GM23248 (cell line): ENCODE measurements at regions not wholly inside any gene's neighbourhood (a gene's known extent, or its start where the extent isn't known, plus 50 kb on each side); places are given as distances from the start of the nearest gene placed in this dataset.
A peak's percentile ranks its signal among the peaks of the same experiment; 100 is the strongest.

Source experiments
- DNase-seq: peaks from one replicate; pipeline ENCODE4 v3.0.0-alpha.2; 2015
- H2AFZ ChIP-seq: fragments of 200-600 bp; sonication (generic); 2 replicates; pipeline ENCODE4 v1.6.1; 2016; ENCODE audit warnings: antibody characterized with exemption
- H3F3A ChIP-seq: fragments of 200-600 bp; sonication (generic); 2 replicates; pipeline ENCODE4 v1.6.1; 2016; ENCODE audit warnings: mild to moderate bottlenecking, antibody characterized with exemption, mixed run types; ENCODE audit not compliant: insufficient read depth
- H3K27ac ChIP-seq: fragments of 200-600 bp; sonication (generic); 2 replicates; pipeline ENCODE4 v1.5.1; 2016; ENCODE audit warnings: mild to moderate bottlenecking
- H3K27me3 ChIP-seq: fragments of 200-600 bp; sonication (generic); replicated peaks from 2 replicates; pipeline ENCODE4 v1.6.1; 2016; ENCODE audit warnings: mild to moderate bottlenecking; ENCODE audit not compliant: insufficient read depth
- H3K36me3 ChIP-seq: fragments of 200-600 bp; sonication (generic); 2 replicates; pipeline ENCODE4 v1.6.1; 2016; ENCODE audit warnings: low read depth, mild to moderate bottlenecking
- H3K4me1 ChIP-seq: fragments of 200-600 bp; sonication (generic); 2 replicates; pipeline ENCODE4 v1.6.1; 2016; ENCODE audit warnings: mild to moderate bottlenecking; ENCODE audit not compliant: insufficient read depth
- H3K4me2 ChIP-seq: fragments of 200-600 bp; sonication (generic); one replicate; pipeline ENCODE4 v1.6.1; 2016; ENCODE audit warnings: mild to moderate bottlenecking; ENCODE audit not compliant: unreplicated experiment
- H3K4me3 ChIP-seq: fragments of 200-600 bp; sonication (generic); 2 replicates; pipeline ENCODE4 v1.5.1; 2016; ENCODE audit warnings: mild to moderate bottlenecking
- H3K79me2 ChIP-seq: fragments of 200-600 bp; sonication (generic); 2 replicates; pipeline ENCODE4 v1.6.1; 2016; ENCODE audit warnings: mild to moderate bottlenecking; ENCODE audit not compliant: insufficient read depth
- H3K9ac ChIP-seq: fragments of 200-600 bp; sonication (generic); 2 replicates; pipeline ENCODE4 v1.6.1; 2016; ENCODE audit warnings: mild to moderate bottlenecking
- H3K9me2 ChIP-seq: fragments of 200-600 bp; sonication (generic); 2 replicates; pipeline ENCODE4 v1.6.1; 2016; ENCODE audit warnings: mixed run types, mild to moderate bottlenecking, moderate library complexity; ENCODE audit not compliant: insufficient read depth
- H3K9me3 ChIP-seq: fragments of 200-600 bp; sonication (generic); one replicate; pipeline ENCODE4 v1.6.1; 2017; ENCODE audit warnings: low read depth
- H4K20me1 ChIP-seq: fragments of 200-600 bp; sonication (generic); 2 replicates; pipeline ENCODE4 v1.6.0; 2016; ENCODE audit not compliant: insufficient read depth
- EZH2 ChIP-seq: fragments of 200-600 bp; sonication (generic); IDR thresholded peaks from 2 replicates; pipeline ENCODE4 v1.6.1; 2018; ENCODE audit warnings: antibody characterized with exemption, mild to moderate bottlenecking; ENCODE audit not compliant: insufficient read depth, poor library complexity, severe bottlenecking
- EZH2phosphoT487 ChIP-seq: fragments of 200-600 bp; sonication (generic); IDR thresholded peaks from 2 replicates; pipeline ENCODE4 v1.6.1; 2018; ENCODE audit warnings: antibody characterized with exemption, moderate library complexity, mild to moderate bottlenecking, low read depth; ENCODE audit not compliant: insufficient read depth
- WGBS, 2 experiments: methylation state at CpG; one replicate each; pipeline ENCODE4 v1.1.6; 2015 to 2017; ENCODE audit warnings: low lambda C conversion rate in 2 of 2, low coverage in 1 of 2; ENCODE audit errors: missing lambda C conversion rate in 2 of 2; 5-methylcytosine and 5-hydroxymethylcytosine counted together
- in situ Hi-C: fragments of 300-500 bp; cut with MboI; formaldehyde crosslinking; loops from 2 replicates; pipeline ENCODE4 v1.15.0; 2020

DNA sequence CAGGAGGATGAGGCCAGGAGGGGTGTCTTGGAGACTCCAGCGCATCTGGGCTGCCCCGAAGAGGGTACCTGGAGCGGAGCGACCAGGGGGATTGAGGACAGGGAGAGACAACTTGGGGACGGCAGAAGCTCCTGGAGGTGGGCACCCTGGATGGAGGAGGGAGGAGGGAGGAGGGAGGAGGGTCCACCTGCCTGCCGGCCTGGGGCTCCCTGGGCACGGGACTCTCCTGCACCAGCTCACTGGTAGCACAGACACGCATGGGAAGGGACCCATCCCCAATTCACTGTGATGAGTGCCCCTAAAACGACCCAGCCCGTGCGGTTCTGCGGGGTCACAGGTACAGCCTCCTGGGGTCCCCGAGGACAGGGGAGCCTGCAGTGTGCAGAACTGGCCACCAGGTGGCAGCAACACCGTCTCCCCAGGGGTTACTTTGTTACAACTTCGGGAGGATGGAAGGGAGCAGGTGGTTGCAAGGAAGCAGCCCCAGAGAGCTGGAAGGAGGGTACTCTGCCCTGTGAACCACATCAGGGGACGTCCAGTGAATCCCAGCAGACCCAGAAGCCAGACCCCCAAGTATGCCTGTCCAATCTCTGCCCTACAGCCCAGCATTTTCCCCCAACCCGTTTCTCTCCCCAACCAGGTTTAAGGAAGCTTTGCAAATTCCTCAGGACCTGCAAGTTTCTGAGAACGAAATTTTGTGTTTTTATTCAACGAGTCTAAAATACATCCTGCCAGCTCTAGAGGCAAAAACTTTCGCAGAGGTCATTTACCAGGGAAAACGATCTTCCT is 482.4 kb downstream of the NPHP4 start:
- Histone ChIP-seq H2AFZ (no peak overlapping the region), H3K79me2 (no peaks in the 10 kb centered on the region), H4K20me1 (no peaks in the 10 kb centered on the region), H3K9me2 (no peaks in the 10 kb centered on the region), H3K4me2 (no peak overlapping the region), H3F3A (no peaks in the 10 kb centered on the region), H3K27ac (no peak overlapping the region), H3K27me3 (no peaks in the 10 kb centered on the region), H3K9me3 (no peaks in the 10 kb centered on the region), H3K36me3 (no peaks in the 10 kb centered on the region), H3K4me1 (no peaks in the 10 kb centered on the region), H3K9ac (no peak overlapping the region), H3K4me3 (no peak overlapping the region)
- in situ Hi-C loops = loop anchor here (10.0 to 25.0 kb wide), 2 partner anchors 402 to 465 kb away; no protein-coding TSS in a partner anchor
- peak; percentile 43 for DNase-seq
- TF ChIP-seq EZH2phosphoT487 = no peak
- no peak for TF ChIP-seq EZH2
- 19 to 23% methylated on average over 17 to 20 of the region's 21 CpGs for WGBS, 2 experiments

GRCh38 chr1:5508669-5509330 is 483.4 kb downstream of the NPHP4 start:
- Histone ChIP-seq H3K9ac (no peak overlapping the region), H4K20me1 (no peaks in the 10 kb centered on the region), H3K9me2 (no peaks in the 10 kb centered on the region), H3K4me3 (no peak overlapping the region), H3K9me3 (no peaks in the 10 kb centered on the region), H3K27me3 (no peaks in the 10 kb centered on the region), H3K4me1 (no peaks in the 10 kb centered on the region), H3K27ac (no peak overlapping the region), H3F3A (no peaks in the 10 kb centered on the region), H3K79me2 (no peaks in the 10 kb centered on the region), H3K4me2 (no peak overlapping the region), H3K36me3 (no peaks in the 10 kb centered on the region), H2AFZ (no peak overlapping the region)
- 49 to 57% methylated on average over 14 of the region's 14 CpGs for WGBS, 2 experiments
- TF ChIP-seq EZH2phosphoT487 = no peak
- no peak for TF ChIP-seq EZH2
- in situ Hi-C loops = loop anchor here (25.0 kb wide), 1 partner anchor 404 kb away; no protein-coding TSS in a partner anchor
- no peak for DNase-seq

- in situ Hi-C loops = loop anchor here (25.0 kb wide), 1 partner anchor 405 kb away; no protein-coding TSS in a partner anchor
- TF ChIP-seq EZH2phosphoT487 (no peak), EZH2 (no peak)
- H4K20me1 ChIP-seq = no peaks in the 10 kb centered on the region
- no peaks in the 10 kb centered on the region for H3K9me2 ChIP-seq
- no peak overlapping the region for H3K27ac ChIP-seq
- no peak overlapping the region for H3K9ac ChIP-seq
- 40 to 49% methylated on average over 14 to 15 of the region's 15 CpGs for WGBS, 2 experiments
- no peak overlapping the region for H2AFZ ChIP-seq
- H3K27me3 ChIP-seq = no peaks in the 10 kb centered on the region
- no peaks in the 10 kb centered on the region for H3F3A ChIP-seq
- H3K4me1 ChIP-seq = no peaks in the 10 kb centered on the region
- no peak for DNase-seq
- H3K9me3 ChIP-seq = no peaks in the 10 kb centered on the region
- H3K36me3 ChIP-seq = no peaks in the 10 kb centered on the region
- H3K4me2 ChIP-seq = no peak overlapping the region
- no peak overlapping the region for H3K4me3 ChIP-seq
- H3K79me2 ChIP-seq = no peaks in the 10 kb centered on the region
Observed at GRCh38 chr1:5507340-5507739, 484.9 kb downstream of the NPHP4 start.

DNA sequence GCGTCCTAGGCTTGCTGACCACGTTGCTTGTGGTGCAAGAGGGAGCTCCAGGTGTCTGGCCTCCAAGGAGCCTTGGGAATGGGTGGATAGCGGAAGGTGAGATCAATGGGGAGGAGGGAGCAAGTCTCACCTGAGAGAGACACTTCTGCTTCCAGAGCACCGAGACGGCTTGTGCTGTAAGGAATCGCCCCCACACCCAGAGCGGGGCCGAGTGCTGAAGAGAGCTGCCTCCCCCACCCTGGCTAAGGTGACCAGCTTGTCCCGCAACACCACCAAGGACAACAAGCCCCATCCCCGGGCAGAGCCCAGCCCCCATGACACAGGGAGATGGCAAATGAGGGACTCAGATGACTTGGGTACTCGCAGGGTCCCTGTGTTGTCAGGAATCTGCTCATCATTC is 485.6 kb downstream of the NPHP4 start:
- Histone ChIP-seq H3F3A (no peaks in the 10 kb centered on the region), H4K20me1 (no peaks in the 10 kb centered on the region), H3K9me2 (no peaks in the 10 kb centered on the region), H3K9me3 (no peaks in the 10 kb centered on the region), H3K4me3 (no peak overlapping the region), H3K79me2 (no peaks in the 10 kb centered on the region), H3K9ac (no peak overlapping the region), H3K27ac (no peak overlapping the region), H2AFZ (no peak overlapping the region), H3K36me3 (no peaks in the 10 kb centered on the region), H3K4me1 (no peaks in the 10 kb centered on the region), H3K27me3 (no peaks in the 10 kb centered on the region), H3K4me2 (no peak overlapping the region)
- no peak for DNase-seq
- in situ Hi-C loops = loop anchor here (25.0 kb wide), 1 partner anchor 406 kb away; no protein-coding TSS in a partner anchor
- TF ChIP-seq EZH2phosphoT487 = no peak
- no peak for TF ChIP-seq EZH2
- 56 to 69% methylated on average over 10 to 11 of the region's 11 CpGs for WGBS, 2 experiments
